ENCODE measurements at regions not wholly inside any gene's neighbourhood (a gene's known extent, or its start where the extent isn't known, plus 50 kb on each side); places are given as distances from the start of the nearest gene placed in this dataset.

GRCh38 chr15:70172124-70172523 is 74.4 kb upstream of the TLE3 start:
- TF ChIP-seq, protein P1, sequence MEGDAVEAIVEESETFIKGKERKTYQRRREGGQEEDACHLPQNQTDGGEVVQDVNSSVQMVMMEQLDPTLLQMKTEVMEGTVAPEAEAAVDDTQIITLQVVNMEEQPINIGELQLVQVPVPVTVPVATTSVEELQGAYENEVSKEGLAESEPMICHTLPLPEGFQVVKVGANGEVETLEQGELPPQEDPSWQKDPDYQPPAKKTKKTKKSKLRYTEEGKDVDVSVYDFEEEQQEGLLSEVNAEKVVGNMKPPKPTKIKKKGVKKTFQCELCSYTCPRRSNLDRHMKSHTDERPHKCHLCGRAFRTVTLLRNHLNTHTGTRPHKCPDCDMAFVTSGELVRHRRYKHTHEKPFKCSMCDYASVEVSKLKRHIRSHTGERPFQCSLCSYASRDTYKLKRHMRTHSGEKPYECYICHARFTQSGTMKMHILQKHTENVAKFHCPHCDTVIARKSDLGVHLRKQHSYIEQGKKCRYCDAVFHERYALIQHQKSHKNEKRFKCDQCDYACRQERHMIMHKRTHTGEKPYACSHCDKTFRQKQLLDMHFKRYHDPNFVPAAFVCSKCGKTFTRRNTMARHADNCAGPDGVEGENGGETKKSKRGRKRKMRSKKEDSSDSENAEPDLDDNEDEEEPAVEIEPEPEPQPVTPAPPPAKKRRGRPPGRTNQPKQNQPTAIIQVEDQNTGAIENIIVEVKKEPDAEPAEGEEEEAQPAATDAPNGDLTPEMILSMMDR (IDR thresholded peaks at IDR 0.05 in 2 of 3, conservative IDR thresholded peaks at IDR 0.05 in 1 of 3; ENCODE audit: borderline replicate concordance in 1 of 3, insufficient read depth in 1 of 3, low read depth in 2 of 3, low read length in 2 of 3), result no peak
- no peak for TF ChIP-seq POLR2A (IDR thresholded peaks at IDR 0.05; ENCODE audit: borderline replicate concordance, extremely low read depth, insufficient read depth, insufficient read length)
- TF ChIP-seq TCF7L2 (IDR thresholded peaks at IDR 0.05; ENCODE audit: borderline replicate concordance, extremely low read depth, insufficient read depth, insufficient read length), result no peak
- TF ChIP-seq SP1 (IDR thresholded peaks at IDR 0.05; ENCODE audit: low read depth), result no peak
- TF ChIP-seq SIN3A (IDR thresholded peaks at IDR 0.05; ENCODE audit: low read depth), result no peak
- TF ChIP-seq POLR2AphosphoS5 (IDR thresholded peaks at IDR 0.05; ENCODE audit: low read depth, low read length), result no peak
- TF ChIP-seq CBX3 (IDR thresholded peaks at IDR 0.05; ENCODE audit: low read depth), result no peak
- TF ChIP-seq YY1 (IDR thresholded peaks at IDR 0.05; ENCODE audit: extremely low read depth, insufficient replicate concordance, low read depth, low read length), result no peak
- no peak for TF ChIP-seq JUND (IDR thresholded peaks at IDR 0.05)
- no peak for TF ChIP-seq RAD21 (IDR thresholded peaks at IDR 0.05; ENCODE audit: low read depth)
- no peak for TF ChIP-seq ZBTB33 (IDR thresholded peaks at IDR 0.05; ENCODE audit: extremely low read depth, insufficient replicate concordance, low read length)
- no peak for TF ChIP-seq ZNF274 (IDR thresholded peaks at IDR 0.05; ENCODE audit: low read depth, low read length)
- TF ChIP-seq EZH2 (IDR thresholded peaks at IDR 0.05), result no peak
- TF ChIP-seq EGR1 (IDR thresholded peaks at IDR 0.05; ENCODE audit: low read depth), result no peak
